ENCODE measurements at regions not wholly inside any gene's neighbourhood (a gene's known extent, or its start where the extent isn't known, plus 50 kb on each side); places are given as distances from the start of the nearest gene placed in this dataset.
"Not testable (repeated sequence)": the region's sequence is repeated elsewhere in the genome, so short reads cannot be mapped to it uniquely, and the experiment has no call there.

- TF ChIP-seq CTCF, POLR2AphosphoS5, POLR2A, EP300 (IDR thresholded peaks at IDR 0.05): not testable (repeated sequence)
These were observed 181.1 kb upstream of the ZNF469 start for GRCh38 chr16:88201611-88202010.
